Tibial nerve (tissue), 4 donors: ENCODE measurements at regions not wholly inside any gene's neighbourhood (a gene's known extent, or its start where the extent isn't known, plus 50 kb on each side); places are given as distances from the start of the nearest gene placed in this dataset.

Experiments used
- DNase-seq, 2 donors: peaks; one replicate each; pipeline ENCODE4 v3.0.0-alpha.2; 2019; ENCODE audit warnings: low spot score in 2 of 2
- H3K27ac ChIP-seq, 4 donors: fragments of 200-600 bp; sonication (generic) in 3 of 4; one replicate each; pipeline ENCODE4 v1.5.1; 2017 to 2019; ENCODE audit warnings: mild to moderate bottlenecking in 1 of 4
- H3K27me3 ChIP-seq, 2 donors: fragments of 200-600 bp; sonication (generic) in 1 of 2; one replicate each; pipeline versions ENCODE4 v1.5.1 to v1.6.0; 2017 to 2019
- H3K36me3 ChIP-seq, 3 donors: fragments of 200-600 bp; sonication (generic); one replicate each; pipeline ENCODE4 v1.5.1; 2018 to 2019
- H3K4me1 ChIP-seq, 4 donors: fragments of 200-600 bp; sonication (generic) in 3 of 4; one replicate each; pipeline ENCODE4 v1.5.1; 2017 to 2019
- H3K4me3 ChIP-seq, 4 donors: fragments of 200-600 bp; sonication (generic) in 3 of 4; one replicate each; pipeline ENCODE4 v1.5.1; 2017 to 2019; ENCODE audit warnings: mild to moderate bottlenecking in 1 of 4, moderate library complexity in 1 of 4
- H3K9me3 ChIP-seq, 4 donors: fragments of 200-600 bp; sonication (generic) in 3 of 4; one replicate each; pipeline ENCODE4 v1.5.1; 2017 to 2019
- CTCF ChIP-seq, 5 experiments: fragments of 200-600 bp in 3 of 5; fragments of 450-650 bp in 2 of 5; sonication (generic) in 3 of 5; IDR thresholded peaks; one replicate each; pipeline ENCODE4 v1.5.1; 2016 to 2019; ENCODE audit warnings: antibody characterized with exemption in 5 of 5, mild to moderate bottlenecking in 3 of 5, moderate library complexity in 2 of 5
- EP300 ChIP-seq, 2 donors: sonication (generic); formaldehyde crosslinking; IDR thresholded peaks; one replicate each; pipeline ENCODE4 v1.6.1; 2017; ENCODE audit warnings: antibody characterized with exemption in 2 of 2, mild to moderate bottlenecking in 1 of 2
- POLR2A ChIP-seq, 2 donors: fragments of 450-650 bp; IDR thresholded peaks; one replicate each; pipeline ENCODE4 v1.6.1; 2017; ENCODE audit warnings: antibody characterized with exemption in 2 of 2, mild to moderate bottlenecking in 2 of 2, moderate library complexity in 2 of 2
- WGBS, 2 donors: methylation state at CpG; one replicate each; pipeline ENCODE4 v1.1.5; 2018; 5-methylcytosine and 5-hydroxymethylcytosine counted together

- no peak for DNase-seq
- TF ChIP-seq POLR2A (IDR thresholded peaks at IDR 0.05) (no peak), EP300 (IDR thresholded peaks at IDR 0.05) (no peak), CTCF (IDR thresholded peaks at IDR 0.05) (no peak)
- Histone ChIP-seq H3K27ac (no peak overlapping the region), H3K4me3 (no peak overlapping the region), H3K27me3 (no peaks in the 10 kb centered on the region), H3K36me3 (no peaks in the 10 kb centered on the region), H3K9me3 (no peaks in the 10 kb centered on the region), H3K4me1 (no peaks in the 10 kb centered on the region)
- WGBS, 2 donors, result 60 to 77% methylated on average over 2 of the region's 2 CpGs
These were observed 510.1 kb upstream of the LARGE1 start for GRCh38 chr22:34430386-34430785.

- Histone ChIP-seq H3K36me3 (no peaks in the 10 kb centered on the region), H3K27ac (no peak overlapping the region), H3K4me3 (no peak overlapping the region), H3K4me1 (no peaks in the 10 kb centered on the region), H3K9me3 (no peaks in the 10 kb centered on the region), H3K27me3 (no peaks in the 10 kb centered on the region)
- DNase-seq, result no peak
- TF ChIP-seq CTCF (IDR thresholded peaks at IDR 0.05) (no peak), EP300 (IDR thresholded peaks at IDR 0.05) (no peak), POLR2A (IDR thresholded peaks at IDR 0.05) (no peak)
These were observed 514.1 kb upstream of the LARGE1 start for GRCh38 chr22:34434371-34434770.

- no peaks in the 10 kb centered on the region for H3K36me3 ChIP-seq
- no peak overlapping the region for H3K4me3 ChIP-seq
- 58 to 75% methylated on average over 1 of the region's 1 CpG for WGBS, 2 donors
- TF ChIP-seq CTCF (IDR thresholded peaks at IDR 0.05) (no peak), POLR2A (IDR thresholded peaks at IDR 0.05) (no peak), EP300 (IDR thresholded peaks at IDR 0.05) (no peak)
- no peak for DNase-seq
- H3K27me3 ChIP-seq, result no peaks in the 10 kb centered on the region
- no peaks in the 10 kb centered on the region for H3K9me3 ChIP-seq
- H3K4me1 ChIP-seq, result no peaks in the 10 kb centered on the region
- no peak overlapping the region for H3K27ac ChIP-seq
These were observed 516.9 kb upstream of the LARGE1 start for GRCh38 chr22:34437140-34437539.

GRCh38 chr22:34454598-34454997, 534.3 kb upstream of the LARGE1 start:
- WGBS, 2 donors, result 52 to 53% methylated on average over 2 of the region's 2 CpGs
- no peaks in the 10 kb centered on the region for H3K27me3 ChIP-seq
- H3K4me3 ChIP-seq, result no peak overlapping the region
- H3K36me3 ChIP-seq, result no peaks in the 10 kb centered on the region
- TF ChIP-seq EP300 (IDR thresholded peaks at IDR 0.05), result no peak
- TF ChIP-seq CTCF (IDR thresholded peaks at IDR 0.05), result no peak
- no peak for TF ChIP-seq POLR2A (IDR thresholded peaks at IDR 0.05)
- no peak overlapping the region for H3K27ac ChIP-seq
- no peak for DNase-seq
- no peaks in the 10 kb centered on the region for H3K9me3 ChIP-seq
- no peaks in the 10 kb centered on the region for H3K4me1 ChIP-seq

- Histone ChIP-seq H3K27ac (no peak overlapping the region), H3K36me3 (no peaks in the 10 kb centered on the region), H3K9me3 (no peaks in the 10 kb centered on the region), H3K4me1 (no peaks in the 10 kb centered on the region), H3K27me3 (no peaks in the 10 kb centered on the region), H3K4me3 (no peak overlapping the region)
- no peak for DNase-seq
- 47 to 64% methylated on average over 4 of the region's 4 CpGs for WGBS, 2 donors
- TF ChIP-seq POLR2A (IDR thresholded peaks at IDR 0.05) (no peak), EP300 (IDR thresholded peaks at IDR 0.05) (no peak), CTCF (IDR thresholded peaks at IDR 0.05) (no peak)
These were observed 542.5 kb upstream of the LARGE1 start for GRCh38 chr22:34462795-34463194.
